Kidney (tissue), 13 donors: ENCODE measurements at regions not wholly inside any gene's neighbourhood (a gene's known extent, or its start where the extent isn't known, plus 50 kb on each side); places are given as distances from the start of the nearest gene placed in this dataset.
"Not testable (repeated sequence)": the region's sequence is repeated elsewhere in the genome, so short reads cannot be mapped to it uniquely, and the experiment has no call there.

Experiments used
- DNase-seq, 5 donors: peaks; one replicate each; pipeline ENCODE4 v3.0.0-alpha.2; 2013 to 2020
- FAIRE-seq: peaks from 2 replicates; lab custom pipeline; 2012; peaks lifted over from hg19 to GRCh38; lab: Jason Lieb, UNC
- H3K27ac ChIP-seq, 2 donors: one replicate each; pipeline ENCODE4 v1.7.0; 2013; ENCODE audit warnings: low read depth in 2 of 2, low read length in 2 of 2, inconsistent platforms in 1 of 2
- H3K27me3 ChIP-seq: one replicate; pipeline ENCODE4 v1.7.1; 2013; ENCODE audit warnings: low read length, inconsistent platforms; ENCODE audit not compliant: control insufficient read depth, insufficient read depth
- H3K36me3 ChIP-seq, 3 donors: one replicate each; pipeline versions ENCODE4 v1.7.0 to v1.7.1; 2013; ENCODE audit warnings: low read length in 3 of 3, control low read depth in 1 of 3, inconsistent platforms in 1 of 3; ENCODE audit not compliant: insufficient read depth in 3 of 3, control insufficient read depth in 2 of 3
- H3K4me1 ChIP-seq, 3 donors: one replicate each; pipeline versions ENCODE4 v1.7.0 to v1.7.1; 2013; ENCODE audit warnings: low read length in 3 of 3, inconsistent platforms in 1 of 3, low read depth in 1 of 3; ENCODE audit not compliant: control insufficient read depth in 2 of 3, insufficient read depth in 2 of 3
- H3K4me3 ChIP-seq, 3 donors: one replicate each; pipeline versions ENCODE4 v1.7.0 to v1.8.1; 2013; ENCODE audit warnings: low read length in 3 of 3, control low read depth in 1 of 3, inconsistent platforms in 1 of 3
- H3K9ac ChIP-seq, 3 donors: one replicate each; pipeline versions ENCODE4 v1.7.0 to v1.7.1; 2013; ENCODE audit warnings: low read length in 3 of 3, control low read depth in 1 of 3, inconsistent platforms in 1 of 3
- H3K9me3 ChIP-seq, 3 donors: one replicate each; pipeline versions ENCODE4 v1.7.0 to v1.7.1; 2013; ENCODE audit warnings: low read length in 3 of 3, control low read depth in 1 of 3, inconsistent platforms in 1 of 3; ENCODE audit not compliant: control insufficient read depth in 2 of 3, insufficient read depth in 1 of 3
- CTCF ChIP-seq: IDR thresholded peaks from 3 replicates; pipeline ENCODE4 v1.5.1; 2012; ENCODE audit warnings: mild to moderate bottlenecking, moderate library complexity, borderline replicate concordance; ENCODE audit not compliant: insufficient read depth; ENCODE audit errors: extremely low read depth
- intact Hi-C: fragments of 100-400 bp; cut with DNase I; formaldehyde crosslinking; loops from one replicate; pipeline ENCODE4 v1.11.1; 2022
- donor health status: control.
- donor health status: control.
- donor health status: control.
- donor health status: control.
- donor health status: control.
- donor health status: DM: yes; HTN: yes; CAD: no.
- donor health status: Normal renal cell carcinoma (clear cell type).

- H3K4me3 ChIP-seq, H3K9me3 ChIP-seq, DNase-seq, H3K4me1 ChIP-seq, H3K9ac ChIP-seq, H3K27ac ChIP-seq, H3K27me3 ChIP-seq, intact Hi-C loops, FAIRE-seq, H3K36me3 ChIP-seq: not testable (repeated sequence)
Observed at GRCh38 chr22:11313040-11313759, 4214.8 kb upstream of the OR11H1 start.

GRCh38 chr22:11318633-11319032 is 4209.4 kb upstream of the OR11H1 start:
- DNase-seq, H3K9ac ChIP-seq, H3K27ac ChIP-seq, H3K27me3 ChIP-seq, H3K9me3 ChIP-seq, H3K4me3 ChIP-seq, intact Hi-C loops, FAIRE-seq, H3K36me3 ChIP-seq, H3K4me1 ChIP-seq: not testable (repeated sequence)

DNA sequence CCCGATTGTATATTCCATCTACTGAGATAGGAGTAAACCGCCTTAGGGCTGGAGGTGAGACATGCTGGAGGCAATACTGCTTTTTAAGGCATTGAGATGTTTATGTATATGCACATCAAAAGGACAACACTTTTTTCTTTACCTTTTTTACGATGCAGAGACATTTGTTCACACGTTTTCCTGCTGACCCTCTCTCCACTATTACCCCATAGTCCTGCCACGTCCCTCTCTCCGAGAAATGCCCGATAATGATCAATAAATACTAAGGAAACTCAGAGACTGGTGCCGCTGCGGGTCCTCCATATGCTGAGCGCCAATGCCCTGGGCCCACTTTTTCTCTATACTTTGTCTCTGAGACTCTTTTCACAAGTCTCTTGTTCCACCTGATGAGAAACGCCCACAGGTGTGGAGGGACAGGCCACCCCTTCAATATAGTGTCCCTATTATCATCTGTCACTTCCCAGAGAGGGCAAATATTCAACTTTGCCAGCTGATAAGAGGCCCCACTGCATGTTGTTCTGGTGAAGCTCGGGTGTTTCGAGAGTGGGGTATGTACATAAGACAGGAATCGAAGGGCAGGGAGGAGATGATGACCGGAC is 4203.5 kb upstream of the OR11H1 start:
- H3K27me3 ChIP-seq, H3K4me1 ChIP-seq, H3K9ac ChIP-seq, H3K9me3 ChIP-seq, H3K27ac ChIP-seq, FAIRE-seq, H3K36me3 ChIP-seq, H3K4me3 ChIP-seq, DNase-seq, intact Hi-C loops: not testable (repeated sequence)

DNA sequence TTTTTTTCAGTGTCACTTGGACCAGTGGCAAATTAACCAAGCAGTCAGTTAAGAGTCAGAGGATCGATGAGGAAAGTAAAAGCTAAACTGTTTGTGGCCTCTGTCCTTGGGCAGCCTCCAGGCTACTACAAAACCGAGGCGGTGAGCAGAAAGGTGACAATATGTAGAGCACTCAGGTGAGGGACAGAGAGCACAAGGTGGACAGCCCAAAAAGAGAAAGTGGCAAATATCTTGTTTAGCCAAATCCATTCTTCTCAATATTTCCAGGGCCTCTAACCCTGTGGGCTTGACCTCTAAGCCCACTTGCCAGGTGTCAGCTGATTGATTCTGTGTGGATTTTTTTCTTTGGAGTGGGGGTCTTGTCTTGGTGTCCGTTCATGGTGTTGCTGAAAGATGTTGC is 4202.2 kb upstream of the OR11H1 start:
- no peaks in the 10 kb centered on the region for H3K36me3 ChIP-seq
- H3K27ac ChIP-seq = no peak overlapping the region
- no peak for FAIRE-seq
- H3K9me3 ChIP-seq = peaks cover 0 to 3% (median 0%) of the 10 kb centered on the region in 3 donors
- intact Hi-C loops = no loop called here
- no peak for DNase-seq
- no peaks in the 10 kb centered on the region for H3K4me1 ChIP-seq
- no peak overlapping the region for H3K4me3 ChIP-seq
- no peaks in the 10 kb centered on the region for H3K27me3 ChIP-seq
- H3K9ac ChIP-seq = no peak overlapping the region
- TF ChIP-seq CTCF = no peak

- H3K9ac ChIP-seq, H3K4me1 ChIP-seq, FAIRE-seq, H3K27me3 ChIP-seq, H3K36me3 ChIP-seq, DNase-seq, intact Hi-C loops, H3K4me3 ChIP-seq, H3K27ac ChIP-seq, H3K9me3 ChIP-seq: not testable (repeated sequence)
Observed at GRCh38 chr22:11341387-11342068, 4186.5 kb upstream of the OR11H1 start.

GRCh38 chr22:11351181-11351580 is 4176.8 kb upstream of the OR11H1 start:
- H3K27ac ChIP-seq, FAIRE-seq, H3K9ac ChIP-seq, DNase-seq, H3K4me3 ChIP-seq, H3K4me1 ChIP-seq, H3K36me3 ChIP-seq, intact Hi-C loops, H3K27me3 ChIP-seq, H3K9me3 ChIP-seq: not testable (repeated sequence)

DNA sequence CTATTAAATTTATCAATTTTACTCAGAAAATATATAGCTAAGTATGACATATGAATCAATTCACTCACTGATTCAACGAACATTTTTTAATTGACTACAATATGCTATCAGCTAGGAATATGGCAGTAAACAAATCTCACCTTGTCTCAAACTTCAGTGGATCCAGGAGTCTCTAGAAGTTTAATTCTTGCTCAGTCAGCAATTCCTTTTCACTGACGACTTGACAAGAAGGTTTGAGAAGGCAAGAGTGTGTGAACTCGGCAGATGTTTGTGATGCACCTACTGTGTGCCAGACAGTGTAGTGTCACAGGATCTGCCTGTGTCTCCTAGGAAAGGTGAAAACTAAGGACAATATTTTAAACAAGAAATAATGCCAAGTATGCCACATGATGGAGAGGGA is 4175.7 kb upstream of the OR11H1 start:
- H3K27me3 ChIP-seq, intact Hi-C loops, DNase-seq, H3K36me3 ChIP-seq, H3K9ac ChIP-seq, H3K4me1 ChIP-seq, H3K4me3 ChIP-seq, H3K27ac ChIP-seq, H3K9me3 ChIP-seq, FAIRE-seq: not testable (repeated sequence)
